HepG2 (cell line): ENCODE measurements at regions not wholly inside any gene's neighbourhood (a gene's known extent, or its start where the extent isn't known, plus 50 kb on each side); places are given as distances from the start of the nearest gene placed in this dataset.

Source experiments
- ATAC-seq: fragments of 200-7000 bp; cut with Tn5 transposase; 3 replicates; pipeline ENCODE4 v1.9.1; 2020; ENCODE audit warnings: mild to moderate bottlenecking, moderate library complexity
- BruUV-seq: library from RNA; stranded (reverse); fragments of 400-500 nt; replicated peaks from 2 replicates; lab custom pipeline; 2021; lab: Mats Ljungman, UMichigan
- CTCF ChIA-PET: fragments of 300-600 bp; formaldehyde crosslinking; extraction: SDS; loops from one replicate; lab custom pipeline; 2021; ENCODE audit warnings: low total read pairs, inconsistent platforms, low intra/inter-chr PET ratio; lab: Yijun Ruan, JAX
- POLR2A ChIA-PET: fragments of 350-600 bp; sonication (Branson Sonifier 250); formaldehyde crosslinking; loops from one replicate; lab custom pipeline; 2020; ENCODE audit warnings: antibody characterized with exemption, inconsistent platforms; lab: Yijun Ruan, JAX
- DNase-seq: peaks from one replicate; pipeline ENCODE4 v3.0.0-alpha.2; 2015; ENCODE audit warnings: low spot score
- FAIRE-seq: peaks from 3 replicates; lab custom pipeline; 2011; peaks lifted over from hg19 to GRCh38; lab: Jason Lieb, UNC
- H2AFZ ChIP-seq: one replicate; pipeline ENCODE4 v1.6.1; 2011; ENCODE audit warnings: low read length, inconsistent platforms
- H3K27ac ChIP-seq: fragments of 300-600 bp; 3 replicates; pipeline ENCODE4 v1.8.0; 2011; ENCODE audit warnings: mixed run types, mild to moderate bottlenecking, mixed read lengths, low read length, inconsistent platforms; ENCODE audit not compliant: insufficient read depth; ENCODE audit errors: extremely low read length
- H3K27me3 ChIP-seq, 2 experiments: fragments of 200-600 bp in 1 of 2; 2 replicates in 1 of 2; 3 replicates in 1 of 2; pipeline versions ENCODE4 v1.6.0 to v1.8.0; 2011; ENCODE audit warnings: low read length in 2 of 2, mild to moderate bottlenecking in 2 of 2, moderate library complexity in 2 of 2, inconsistent platforms in 1 of 2; ENCODE audit not compliant: insufficient read depth in 2 of 2, control insufficient read depth in 1 of 2
- H3K36me3 ChIP-seq, 2 experiments: fragments of 200-600 bp in 1 of 2; replicated peaks in 1 of 2; 2 replicates in 1 of 2; 3 replicates in 1 of 2; pipeline versions ENCODE4 v1.5.1 to v1.8.0; 2011; ENCODE audit warnings: low read length in 2 of 2, inconsistent platforms in 1 of 2; ENCODE audit not compliant: insufficient read depth in 2 of 2, control insufficient read depth in 1 of 2
- H3K4me1 ChIP-seq: 2 replicates; pipeline ENCODE4 v1.5.1; 2012; ENCODE audit warnings: low read length, inconsistent platforms; ENCODE audit not compliant: insufficient read depth
- H3K4me2 ChIP-seq: 2 replicates; pipeline ENCODE4 v1.6.0; 2011; ENCODE audit warnings: low read depth, low read length, inconsistent platforms
- H3K4me3 ChIP-seq, 3 experiments: fragments of 200-600 bp in 1 of 3; sonication (generic), shearing (Covaris generic) in 1 of 3; replicated peaks in 1 of 3; 2 replicates each; pipeline ENCODE4 v1.5.1; 2011 to 2016; ENCODE audit warnings: low read length in 3 of 3, inconsistent platforms in 2 of 3, low read depth in 2 of 3, mild to moderate bottlenecking in 2 of 3, control low read depth in 1 of 3, mixed read lengths in 1 of 3; ENCODE audit not compliant: insufficient read depth in 1 of 3
- H3K79me2 ChIP-seq: one replicate; pipeline ENCODE4 v1.6.1; 2011; ENCODE audit warnings: low read length, inconsistent platforms; ENCODE audit not compliant: insufficient read depth
- H3K9ac ChIP-seq: 2 replicates; pipeline ENCODE4 v1.6.0; 2011; ENCODE audit warnings: mild to moderate bottlenecking, low read depth, low read length, inconsistent platforms; ENCODE audit not compliant: insufficient read depth
- H3K9me3 ChIP-seq: 2 replicates; pipeline ENCODE4 v1.5.1; 2012; ENCODE audit warnings: mild to moderate bottlenecking, low read length
- H4K20me1 ChIP-seq: 2 replicates; pipeline ENCODE4 v1.6.0; 2011; ENCODE audit warnings: inconsistent platforms, mild to moderate bottlenecking, low read length, moderate library complexity; ENCODE audit not compliant: insufficient read depth
- CBX1 ChIP-seq: IDR thresholded peaks from one replicate; pipeline ENCODE4 v1.6.1; 2016; ENCODE audit warnings: antibody characterized with exemption, low read depth
- GPBP1L1 ChIP-seq: sonication (generic); formaldehyde crosslinking; IDR thresholded peaks from 2 replicates; pipeline ENCODE4 v1.5.0; 2020; ENCODE audit warnings: mild to moderate bottlenecking, missing genetic modification reagents
- HOMEZ ChIP-seq: IDR thresholded peaks from 2 replicates; pipeline ENCODE4 v1.6.1; 2016; ENCODE audit warnings: low read depth
- KMT2B ChIP-seq: IDR thresholded peaks from 2 replicates; pipeline ENCODE4 v1.6.1; 2016; ENCODE audit warnings: missing genetic modification reagents, missing compliant biosample characterization
- MBNL3 ChIP-seq: fragments of 250-450 bp; sonication (Bioruptor Pico); conservative IDR thresholded peaks from 2 replicates; pipeline ENCODE4 v1.8.0; 2022; ENCODE audit warnings: mild to moderate bottlenecking, inconsistent platforms
- SPEN ChIP-seq: sonication (generic); formaldehyde crosslinking; IDR thresholded peaks from 2 replicates; pipeline ENCODE4 v1.5.1; 2020; ENCODE audit warnings: low read depth, mild to moderate bottlenecking, missing genetic modification reagents
- TFDP1 ChIP-seq: IDR thresholded peaks from 2 replicates; pipeline ENCODE4 v1.6.1; 2016; ENCODE audit warnings: missing compliant biosample characterization, missing genetic modification reagents, borderline replicate concordance
- ZBTB46 ChIP-seq: sonication (generic); formaldehyde crosslinking; IDR thresholded peaks from 2 replicates; pipeline ENCODE4 v1.4.0; 2020; ENCODE audit warnings: mild to moderate bottlenecking, missing genetic modification reagents, borderline replicate concordance
- ZNF20 ChIP-seq: sonication (generic); formaldehyde crosslinking; IDR thresholded peaks from 2 replicates; pipeline ENCODE4 v1.4.0; 2020; ENCODE audit warnings: mild to moderate bottlenecking, moderate library complexity, missing genetic modification reagents
- ZNF234 ChIP-seq: sonication (generic); formaldehyde crosslinking; conservative IDR thresholded peaks from 2 replicates; pipeline ENCODE4 v1.5.1; 2020; ENCODE audit warnings: mild to moderate bottlenecking, missing genetic modification reagents
- ZNF350 ChIP-seq: sonication (generic); formaldehyde crosslinking; IDR thresholded peaks from 2 replicates; pipeline ENCODE4 v1.4.0; 2020; ENCODE audit warnings: mild to moderate bottlenecking, low read depth, missing genetic modification reagents, borderline replicate concordance
- ZNF766 ChIP-seq: sonication (generic); formaldehyde crosslinking; IDR thresholded peaks from 2 replicates; pipeline ENCODE4 v1.5.0; 2020; ENCODE audit warnings: missing genetic modification reagents, borderline replicate concordance
- ZNF839 ChIP-seq: sonication (generic); formaldehyde crosslinking; IDR thresholded peaks from 2 replicates; pipeline ENCODE4 v1.4.0; 2020; ENCODE audit warnings: missing genetic modification reagents, mild to moderate bottlenecking, borderline replicate concordance
- WGBS: methylation state at CpG from one replicate; pipeline ENCODE4 v1.1.6; 2017; ENCODE audit warnings: low lambda C conversion rate; 5-methylcytosine and 5-hydroxymethylcytosine counted together
- in situ Hi-C: cut with HindIII; loops from 2 replicates; pipeline ENCODE4 v1.10.0; 2017; ENCODE audit warnings: low pct_unique_long_range_greater_than_20kb; ENCODE audit not compliant: extremely low pct_ligation_motif_present
- intact Hi-C: fragments of 100-400 bp; cut with micrococcal nuclease; formaldehyde crosslinking; loops from one replicate; pipeline ENCODE4 v1.10.0; 2022; ENCODE audit not compliant: unreplicated experiment

GRCh38 chr2:239824046-239824694 is 201.0 kb downstream of the NDUFA10 start (continued):
- no peak for TF ChIP-seq HOMEZ (CRISPR knock-in tag)
- no peak for TF ChIP-seq TFDP1 (CRISPR knock-in tag)
- TF ChIP-seq SPEN (CRISPR knock-in tag): no peak

- H3K4me1 ChIP-seq: no peaks in the 10 kb centered on the region
- no peak overlapping the region for H3K4me2 ChIP-seq
- ChIA-PET CTCF (no interaction called here), POLR2A (no interaction called here)
- BruUV-seq: no TSS peak
- intact Hi-C loops: no loop called here
- ATAC-seq: no peak
- no peak overlapping the region for H3K27ac ChIP-seq
- TF ChIP-seq ZNF234 (CRISPR knock-in tag) (no peak), ZNF350 (no peak), ZBTB46 (no peak), MBNL3 (CRISPR knock-in tag) (no peak), ZNF839 (CRISPR knock-in tag) (no peak), GPBP1L1 (no peak), ZNF20 (CRISPR knock-in tag) (no peak), ZNF766 (CRISPR knock-in tag) (no peak), KMT2B (CRISPR knock-in tag) (no peak), CBX1 (no peak)
- H3K79me2 ChIP-seq: no peaks in the 10 kb centered on the region
- no peak overlapping the region for H2AFZ ChIP-seq
- peaks cover 15 to 58% of the 10 kb centered on the region in 2 experiments; a peak in 4 of 5 replicates for H3K27me3 ChIP-seq
- in situ Hi-C loops: loop anchor here (5.0 kb wide), 1 partner anchor 320 kb away; the partner anchor contains the start of gene OTOS
- H3K9ac ChIP-seq: no peak overlapping the region
- H3K9me3 ChIP-seq: no peaks in the 10 kb centered on the region
- H3K36me3 ChIP-seq: no peaks in the 10 kb centered on the region
- H4K20me1 ChIP-seq: no peaks in the 10 kb centered on the region
- DNase-seq: no peak
- 37% methylated on average over 16 of the region's 16 CpGs for WGBS
- FAIRE-seq: no peak
- no peak overlapping the region for H3K4me3 ChIP-seq
Observed at GRCh38 chr2:239822146-239822831, 202.9 kb downstream of the NDUFA10 start.
